ENCODE measurements at regions not wholly inside any gene's neighbourhood (a gene's known extent, or its start where the extent isn't known, plus 50 kb on each side); places are given as distances from the start of the nearest gene placed in this dataset.
"Not testable (repeated sequence)": the region's sequence is repeated elsewhere in the genome, so short reads cannot be mapped to it uniquely, and the experiment has no call there.

DNA sequence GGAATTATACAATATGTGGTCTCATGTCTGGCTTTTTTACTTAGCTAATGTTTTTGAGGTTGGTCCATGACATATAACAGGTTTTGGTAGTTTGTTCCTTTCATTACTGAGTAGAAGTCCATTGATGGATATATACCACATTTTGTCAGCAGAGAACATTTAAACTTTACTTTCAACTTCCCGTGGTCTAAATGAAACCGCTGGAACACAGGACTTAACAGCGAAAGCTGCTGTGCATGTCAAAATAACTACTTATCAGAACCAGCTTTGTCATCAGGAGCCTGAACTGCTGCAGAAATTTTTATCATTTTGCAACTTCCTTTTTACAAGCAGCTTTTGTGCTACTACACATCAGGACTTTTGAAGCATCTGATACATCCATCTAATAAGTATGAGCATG, 147.0 kb downstream of the TBC1D2B start:
- DNase-seq; H3K4me1 ChIP-seq (ENCODE audit: control insufficient read depth, insufficient read depth, low read length, poor library complexity, severe bottlenecking); H3K27me3 ChIP-seq (replicated peaks; ENCODE audit: control insufficient read depth, insufficient read depth, low read length, poor library complexity, severe bottlenecking); H3K27ac ChIP-seq (ENCODE audit: insufficient read depth, low read length, poor library complexity, severe bottlenecking); H3K4me3 ChIP-seq (ENCODE audit: insufficient read depth, low read depth, low read length, poor library complexity, severe bottlenecking); H3K36me3 ChIP-seq (ENCODE audit: control insufficient read depth, insufficient read depth, low read length); H3K9me3 ChIP-seq (ENCODE audit: control insufficient read depth, low read length): not testable (repeated sequence)

DNA sequence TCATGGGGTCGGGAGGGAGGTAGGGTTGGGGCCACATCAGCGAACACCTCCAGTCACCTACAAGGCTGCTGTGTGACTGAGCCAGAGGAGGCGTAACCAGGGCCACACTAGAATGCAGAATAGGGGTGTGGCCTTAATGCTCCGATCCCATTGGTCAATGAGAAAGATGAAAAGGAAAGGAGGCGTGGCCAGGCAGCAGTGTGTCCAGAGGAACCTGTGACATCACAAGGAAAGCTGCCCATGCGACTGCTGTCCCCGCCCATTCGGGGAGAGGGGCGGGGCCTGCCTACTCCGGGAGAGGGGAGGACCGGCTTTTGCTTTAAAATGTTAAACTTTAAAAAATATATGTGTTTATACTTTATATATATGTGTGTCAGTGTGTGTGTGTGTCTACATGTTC, 150.7 kb downstream of the TBC1D2B start:
- not testable (repeated sequence) for H3K9me3 ChIP-seq (ENCODE audit: control insufficient read depth, low read length); H3K36me3 ChIP-seq (ENCODE audit: control insufficient read depth, insufficient read depth, low read length); H3K27ac ChIP-seq (ENCODE audit: insufficient read depth, low read length, poor library complexity, severe bottlenecking); H3K4me1 ChIP-seq (ENCODE audit: control insufficient read depth, insufficient read depth, low read length, poor library complexity, severe bottlenecking); H3K4me3 ChIP-seq (ENCODE audit: insufficient read depth, low read depth, low read length, poor library complexity, severe bottlenecking); DNase-seq; H3K27me3 ChIP-seq (replicated peaks; ENCODE audit: control insufficient read depth, insufficient read depth, low read length, poor library complexity, severe bottlenecking)

DNA sequence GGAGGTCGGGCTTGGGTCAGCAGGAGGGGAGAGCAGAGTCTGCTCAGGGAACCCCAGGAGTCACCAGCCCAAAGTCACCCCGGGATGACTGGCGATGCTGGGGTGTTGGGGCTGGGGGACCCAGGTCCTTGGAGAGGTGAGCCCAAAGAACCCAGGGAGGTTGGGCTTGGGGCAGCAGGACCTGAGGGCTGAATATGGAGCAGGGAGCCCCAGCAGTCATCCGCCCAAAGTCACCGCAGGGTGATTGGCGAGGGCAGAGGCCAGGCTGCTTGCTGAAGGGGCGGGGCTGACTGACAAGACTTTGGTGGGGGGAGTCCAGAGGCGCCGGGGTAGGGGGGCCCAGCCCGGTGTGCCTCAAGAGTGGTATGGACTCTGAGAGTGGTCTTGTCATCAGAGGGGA, 151.2 kb downstream of the TBC1D2B start:
- not testable (repeated sequence) for H3K4me3 ChIP-seq (ENCODE audit: insufficient read depth, low read depth, low read length, poor library complexity, severe bottlenecking); H3K36me3 ChIP-seq (ENCODE audit: control insufficient read depth, insufficient read depth, low read length); H3K27me3 ChIP-seq (replicated peaks; ENCODE audit: control insufficient read depth, insufficient read depth, low read length, poor library complexity, severe bottlenecking); DNase-seq; H3K4me1 ChIP-seq (ENCODE audit: control insufficient read depth, insufficient read depth, low read length, poor library complexity, severe bottlenecking); H3K9me3 ChIP-seq (ENCODE audit: control insufficient read depth, low read length); H3K27ac ChIP-seq (ENCODE audit: insufficient read depth, low read length, poor library complexity, severe bottlenecking)

DNA sequence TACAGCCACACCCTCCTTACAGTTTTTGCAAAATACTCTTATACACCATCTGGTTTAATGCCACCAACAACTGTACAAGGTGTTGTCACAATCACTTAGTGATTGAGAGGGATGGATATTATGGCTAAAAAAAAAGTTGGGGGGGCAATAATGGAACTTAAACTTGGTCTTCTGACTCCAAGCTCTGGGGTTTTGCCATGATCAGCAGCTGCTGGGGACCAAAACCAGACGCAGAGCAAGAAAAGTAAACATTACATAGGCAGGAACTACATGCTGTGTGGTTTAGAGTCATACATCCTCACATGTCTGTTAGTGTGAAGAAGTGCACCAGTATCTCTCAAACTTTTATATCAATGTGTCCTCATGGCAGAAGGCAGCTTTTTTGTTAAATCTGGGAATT, 152.4 kb downstream of the TBC1D2B start:
- not testable (repeated sequence) for H3K4me1 ChIP-seq (ENCODE audit: control insufficient read depth, insufficient read depth, low read length, poor library complexity, severe bottlenecking); H3K36me3 ChIP-seq (ENCODE audit: control insufficient read depth, insufficient read depth, low read length); H3K27ac ChIP-seq (ENCODE audit: insufficient read depth, low read length, poor library complexity, severe bottlenecking); H3K27me3 ChIP-seq (replicated peaks; ENCODE audit: control insufficient read depth, insufficient read depth, low read length, poor library complexity, severe bottlenecking); H3K4me3 ChIP-seq (ENCODE audit: insufficient read depth, low read depth, low read length, poor library complexity, severe bottlenecking); DNase-seq; H3K9me3 ChIP-seq (ENCODE audit: control insufficient read depth, low read length)

DNA sequence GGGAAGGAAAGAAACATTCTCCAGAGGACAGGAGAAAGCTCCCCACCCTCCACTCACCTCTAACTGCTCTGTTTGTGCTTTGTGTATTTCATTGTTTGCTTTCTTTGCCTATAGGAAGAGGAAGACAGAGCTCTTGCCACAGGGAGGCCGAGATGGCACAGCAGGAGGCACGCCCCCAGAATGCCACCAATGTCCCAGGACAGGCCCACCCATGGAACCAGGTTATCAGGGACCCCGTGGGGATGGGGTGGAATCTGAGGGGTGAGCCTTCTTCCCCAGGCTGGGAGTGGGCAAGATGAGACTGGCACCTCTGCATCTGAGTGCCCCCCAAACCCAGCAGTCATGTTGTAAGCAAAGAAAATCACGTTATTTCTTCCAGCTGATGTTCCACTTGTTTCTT, 155.8 kb downstream of the TBC1D2B start:
- Histone ChIP-seq H3K4me1 (ENCODE audit: control insufficient read depth, insufficient read depth, low read length, poor library complexity, severe bottlenecking) (no peaks in the 10 kb centered on the region), H3K4me3 (ENCODE audit: insufficient read depth, low read depth, low read length, poor library complexity, severe bottlenecking) (no peak overlapping the region), H3K9me3 (ENCODE audit: control insufficient read depth, low read length) (no peaks in the 10 kb centered on the region), H3K36me3 (ENCODE audit: control insufficient read depth, insufficient read depth, low read length) (no peaks in the 10 kb centered on the region), H3K27ac (ENCODE audit: insufficient read depth, low read length, poor library complexity, severe bottlenecking) (no peak overlapping the region), H3K27me3 (replicated peaks; ENCODE audit: control insufficient read depth, insufficient read depth, low read length, poor library complexity, severe bottlenecking) (no peaks in the 10 kb centered on the region)
- DNase-seq = no peak

DNA sequence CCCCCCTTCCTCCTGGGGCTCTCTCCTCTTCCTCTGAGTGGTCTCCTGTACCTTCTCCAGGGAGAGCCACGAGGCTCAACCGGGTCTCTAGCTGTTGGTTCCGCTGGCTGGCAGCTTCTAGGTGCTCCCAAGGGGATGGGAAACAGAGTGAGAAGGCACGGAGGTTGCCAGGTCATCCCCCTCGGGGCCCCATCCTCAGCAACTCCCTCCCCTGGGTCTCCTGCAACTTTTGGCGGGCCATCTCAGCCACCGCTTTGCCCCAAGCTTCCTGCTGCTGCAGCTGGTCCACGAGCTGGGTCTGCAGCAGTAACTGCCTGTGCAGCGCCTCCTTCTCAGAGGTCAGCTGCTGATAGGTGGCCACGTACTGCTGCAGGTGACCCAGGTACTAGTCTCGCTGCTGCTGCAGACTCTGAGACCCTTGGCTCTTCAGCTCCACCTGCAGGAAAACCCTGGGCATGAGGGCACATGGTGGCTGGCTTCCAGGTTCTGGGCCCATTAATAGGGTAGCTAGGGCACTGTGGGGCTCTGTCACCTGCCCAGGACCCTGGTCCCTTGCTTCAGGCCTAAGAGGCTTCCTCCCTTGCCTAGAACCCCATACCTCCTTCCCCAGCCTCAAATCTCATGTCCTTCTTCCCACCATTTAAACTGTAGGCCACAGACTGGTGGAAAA, 160.4 kb downstream of the TBC1D2B start:
- not testable (repeated sequence) for H3K4me3 ChIP-seq (ENCODE audit: insufficient read depth, low read depth, low read length, poor library complexity, severe bottlenecking); H3K36me3 ChIP-seq (ENCODE audit: control insufficient read depth, insufficient read depth, low read length); H3K27ac ChIP-seq (ENCODE audit: insufficient read depth, low read length, poor library complexity, severe bottlenecking); H3K27me3 ChIP-seq (replicated peaks; ENCODE audit: control insufficient read depth, insufficient read depth, low read length, poor library complexity, severe bottlenecking); H3K9me3 ChIP-seq (ENCODE audit: control insufficient read depth, low read length); H3K4me1 ChIP-seq (ENCODE audit: control insufficient read depth, insufficient read depth, low read length, poor library complexity, severe bottlenecking); DNase-seq

DNA sequence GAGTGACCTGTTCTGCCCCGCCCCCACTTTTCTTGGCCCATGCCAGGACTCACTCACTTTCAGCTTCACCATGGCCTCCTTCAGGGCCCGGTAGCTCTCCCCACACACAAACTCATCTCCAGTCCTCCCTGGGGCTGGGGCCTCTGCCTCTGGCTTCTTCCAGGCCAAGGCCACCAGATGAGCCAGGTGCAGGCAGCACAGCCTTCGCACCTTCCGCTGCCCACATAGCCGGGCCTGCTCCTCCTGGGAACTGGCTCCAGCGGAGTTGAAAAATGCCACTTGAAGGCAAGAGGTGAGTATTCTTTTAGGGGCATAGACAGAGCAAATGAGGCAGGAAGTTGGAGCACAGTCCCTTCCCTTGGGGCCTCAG, 161.6 kb downstream of the TBC1D2B start:
- H3K36me3 ChIP-seq (ENCODE audit: control insufficient read depth, insufficient read depth, low read length); H3K4me3 ChIP-seq (ENCODE audit: insufficient read depth, low read depth, low read length, poor library complexity, severe bottlenecking); DNase-seq; H3K27ac ChIP-seq (ENCODE audit: insufficient read depth, low read length, poor library complexity, severe bottlenecking); H3K27me3 ChIP-seq (replicated peaks; ENCODE audit: control insufficient read depth, insufficient read depth, low read length, poor library complexity, severe bottlenecking); H3K9me3 ChIP-seq (ENCODE audit: control insufficient read depth, low read length); H3K4me1 ChIP-seq (ENCODE audit: control insufficient read depth, insufficient read depth, low read length, poor library complexity, severe bottlenecking): not testable (repeated sequence)

DNA sequence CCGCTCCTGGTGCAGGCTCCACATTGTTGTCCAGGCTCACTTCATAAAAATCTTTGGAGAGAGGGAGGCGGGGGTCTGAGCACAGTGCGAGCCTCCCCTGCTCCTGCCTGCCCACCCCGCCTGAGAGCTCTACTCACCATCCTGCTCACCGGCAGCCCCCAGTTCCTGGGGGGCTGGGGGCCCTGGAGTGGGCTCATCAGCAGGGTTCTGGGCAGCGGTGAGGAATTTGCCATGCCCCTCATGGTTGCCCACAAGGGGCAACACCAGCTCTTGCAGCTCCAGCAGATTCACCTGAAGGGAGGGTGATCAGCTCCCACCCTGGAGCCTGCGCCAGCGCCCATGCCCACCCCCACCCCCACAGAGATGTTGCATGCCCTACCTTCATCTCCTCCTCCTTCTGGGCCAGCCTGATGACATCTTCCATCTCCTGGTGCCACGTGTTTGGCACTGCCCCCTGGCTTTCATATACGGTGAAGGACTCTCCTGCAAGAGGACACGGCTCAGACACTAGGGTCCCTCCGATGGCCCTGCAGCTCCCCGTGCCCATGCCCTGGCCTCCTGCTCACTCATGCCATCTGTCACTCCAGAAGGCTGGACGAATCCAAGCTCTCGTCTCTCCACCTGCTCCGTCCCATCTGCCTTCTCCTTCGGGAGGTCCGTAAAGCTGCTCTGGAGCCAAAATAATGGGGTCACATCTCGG, 162.1 kb downstream of the TBC1D2B start:
- DNase-seq = no peak
- no peaks in the 10 kb centered on the region for H3K27me3 ChIP-seq (replicated peaks; ENCODE audit: control insufficient read depth, insufficient read depth, low read length, poor library complexity, severe bottlenecking)
- no peaks in the 10 kb centered on the region for H3K9me3 ChIP-seq (ENCODE audit: control insufficient read depth, low read length)
- no peak overlapping the region for H3K4me3 ChIP-seq (ENCODE audit: insufficient read depth, low read depth, low read length, poor library complexity, severe bottlenecking)
- H3K36me3 ChIP-seq (ENCODE audit: control insufficient read depth, insufficient read depth, low read length) = no peaks in the 10 kb centered on the region
- no peaks in the 10 kb centered on the region for H3K4me1 ChIP-seq (ENCODE audit: control insufficient read depth, insufficient read depth, low read length, poor library complexity, severe bottlenecking)
- H3K27ac ChIP-seq (ENCODE audit: insufficient read depth, low read length, poor library complexity, severe bottlenecking) = no peak overlapping the region

DNA sequence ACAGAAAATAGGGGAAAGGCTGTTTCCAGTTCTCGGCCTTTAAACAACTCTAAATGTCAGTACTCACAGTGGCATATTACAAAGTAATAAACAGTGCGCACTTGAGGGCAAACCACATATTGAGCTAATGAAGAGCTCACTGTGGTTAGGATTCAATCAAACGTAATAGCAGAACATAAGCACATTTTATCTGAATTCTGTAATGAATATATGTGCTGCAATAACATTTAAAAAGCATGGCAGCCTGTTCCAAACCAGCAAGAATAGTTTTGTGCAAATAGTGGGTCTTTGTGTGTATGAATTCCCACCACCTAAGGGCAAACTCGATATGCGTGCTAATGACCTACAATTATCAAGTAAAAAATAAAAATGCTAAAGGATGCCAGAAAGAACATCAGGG, 163.0 kb downstream of the TBC1D2B start:
- H3K9me3 ChIP-seq (ENCODE audit: control insufficient read depth, low read length); H3K4me3 ChIP-seq (ENCODE audit: insufficient read depth, low read depth, low read length, poor library complexity, severe bottlenecking); DNase-seq; H3K27me3 ChIP-seq (replicated peaks; ENCODE audit: control insufficient read depth, insufficient read depth, low read length, poor library complexity, severe bottlenecking); H3K27ac ChIP-seq (ENCODE audit: insufficient read depth, low read length, poor library complexity, severe bottlenecking); H3K4me1 ChIP-seq (ENCODE audit: control insufficient read depth, insufficient read depth, low read length, poor library complexity, severe bottlenecking); H3K36me3 ChIP-seq (ENCODE audit: control insufficient read depth, insufficient read depth, low read length): not testable (repeated sequence)

DNA sequence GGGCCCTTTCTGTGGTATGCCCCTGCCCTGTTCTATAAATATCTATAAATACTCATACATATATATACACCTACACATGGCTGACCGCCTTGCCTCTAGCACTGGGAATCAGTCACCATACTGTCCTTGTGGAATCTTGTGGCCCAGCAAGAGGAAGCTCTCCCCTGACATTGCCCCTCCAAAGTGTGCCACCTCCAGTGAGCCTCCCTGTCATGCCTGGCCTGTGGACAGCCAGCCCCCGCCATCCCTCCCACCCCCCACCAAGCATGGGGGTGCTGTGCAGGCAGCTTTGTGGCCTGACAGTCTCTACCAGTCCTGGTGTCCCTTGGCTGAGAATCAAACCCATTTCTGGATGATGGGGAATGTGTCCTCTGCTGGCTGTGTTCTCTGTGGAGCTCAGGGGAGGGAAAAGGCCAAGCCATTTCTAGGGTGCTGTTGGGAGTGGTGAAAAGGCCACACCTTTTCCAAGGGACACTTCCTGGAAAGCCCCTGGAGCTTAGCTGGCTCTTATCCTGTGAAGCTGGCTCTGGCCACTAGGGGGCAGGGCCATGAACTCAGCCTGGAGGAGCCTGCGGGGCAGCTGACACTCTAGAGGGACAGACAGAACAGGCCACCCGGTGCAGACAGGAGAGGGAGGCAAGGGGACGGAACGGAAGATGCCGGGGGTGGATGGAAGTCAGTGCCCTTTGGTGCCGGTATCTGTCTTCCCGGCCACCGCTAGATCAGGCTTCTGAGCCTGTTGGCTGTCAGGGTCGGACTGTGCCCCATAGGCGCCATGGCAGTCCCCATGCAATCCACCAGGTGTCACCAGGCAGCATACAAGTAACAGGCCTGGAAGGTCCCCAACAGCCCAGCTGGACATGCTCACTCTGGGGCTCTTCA, 167.2 kb downstream of the TBC1D2B start:
- not testable (repeated sequence) for H3K9me3 ChIP-seq (ENCODE audit: control insufficient read depth, low read length)

More for the DNA sequence above, 167.2 kb downstream of the TBC1D2B start:
- not testable (repeated sequence) for H3K27me3 ChIP-seq (replicated peaks; ENCODE audit: control insufficient read depth, insufficient read depth, low read length, poor library complexity, severe bottlenecking); H3K27ac ChIP-seq (ENCODE audit: insufficient read depth, low read length, poor library complexity, severe bottlenecking); H3K36me3 ChIP-seq (ENCODE audit: control insufficient read depth, insufficient read depth, low read length); H3K4me1 ChIP-seq (ENCODE audit: control insufficient read depth, insufficient read depth, low read length, poor library complexity, severe bottlenecking)
- peak; percentile 32 to 57 (median 57) for DNase-seq
- H3K4me3 ChIP-seq (ENCODE audit: insufficient read depth, low read depth, low read length, poor library complexity, severe bottlenecking) = peak overlapping the region; percentile 55
